ENCODE measurements at regions not wholly inside any gene's neighbourhood (a gene's known extent, or its start where the extent isn't known, plus 50 kb on each side); places are given as distances from the start of the nearest gene placed in this dataset.

GRCh38 chr15:77715860-77716259 is 83.1 kb upstream of the LINGO1 start:
- no peaks in the 10 kb centered on the region for H3K9me3 ChIP-seq
- no peak overlapping the region for H3K4me3 ChIP-seq (ENCODE audit: low read depth in 1 of 2, low read length in 1 of 2)
- no peaks in the 10 kb centered on the region for H3K4me1 ChIP-seq (ENCODE audit: control insufficient read depth in 1 of 2, insufficient read depth in 1 of 2, low read depth in 1 of 2, low read length in 1 of 2)
- TF ChIP-seq CTCF (IDR thresholded peaks at IDR 0.05): no peak
- H3K27me3 ChIP-seq: peaks cover 23% of the 10 kb centered on the region
- no peak overlapping the region for H3K27ac ChIP-seq
- H3K36me3 ChIP-seq: no peaks in the 10 kb centered on the region

GRCh38 chr15:77715051-77715450 is 82.3 kb upstream of the LINGO1 start:
- no peak overlapping the region for H3K4me3 ChIP-seq (ENCODE audit: low read depth in 1 of 2, low read length in 1 of 2)
- H3K36me3 ChIP-seq: no peaks in the 10 kb centered on the region
- no peaks in the 10 kb centered on the region for H3K4me1 ChIP-seq (ENCODE audit: control insufficient read depth in 1 of 2, insufficient read depth in 1 of 2, low read depth in 1 of 2, low read length in 1 of 2)
- H3K9me3 ChIP-seq: no peaks in the 10 kb centered on the region
- TF ChIP-seq CTCF (IDR thresholded peaks at IDR 0.05): no peak
- H3K27ac ChIP-seq: no peak overlapping the region
- peaks cover 23% of the 10 kb centered on the region for H3K27me3 ChIP-seq

GRCh38 chr15:77714555-77714954 is 81.8 kb upstream of the LINGO1 start:
- no peaks in the 10 kb centered on the region for H3K9me3 ChIP-seq
- no peak overlapping the region for H3K27ac ChIP-seq
- H3K4me1 ChIP-seq (ENCODE audit: control insufficient read depth in 1 of 2, insufficient read depth in 1 of 2, low read depth in 1 of 2, low read length in 1 of 2): no peaks in the 10 kb centered on the region
- no peaks in the 10 kb centered on the region for H3K36me3 ChIP-seq
- TF ChIP-seq CTCF (IDR thresholded peaks at IDR 0.05): no peak
- peaks cover 23% of the 10 kb centered on the region for H3K27me3 ChIP-seq
- no peak overlapping the region for H3K4me3 ChIP-seq (ENCODE audit: low read depth in 1 of 2, low read length in 1 of 2)

- no peak for TF ChIP-seq CTCF (IDR thresholded peaks at IDR 0.05)
- Histone ChIP-seq H3K4me3 (ENCODE audit: low read depth in 1 of 2, low read length in 1 of 2) (no peak overlapping the region), H3K27ac (no peak overlapping the region)
These were observed 81.3 kb upstream of the LINGO1 start for GRCh38 chr15:77714023-77714422.

GRCh38 chr15:77713281-77713680 is 80.6 kb upstream of the LINGO1 start:
- no peak for TF ChIP-seq CTCF (IDR thresholded peaks at IDR 0.05)
- H3K36me3 ChIP-seq: no peaks in the 10 kb centered on the region
- H3K27me3 ChIP-seq: peaks cover 23% of the 10 kb centered on the region

More at GRCh38 chr15:77714023-77714422, 81.3 kb upstream of the LINGO1 start:
- H3K4me1 ChIP-seq (ENCODE audit: control insufficient read depth in 1 of 2, insufficient read depth in 1 of 2, low read depth in 1 of 2, low read length in 1 of 2): no peaks in the 10 kb centered on the region
- no peaks in the 10 kb centered on the region for H3K9me3 ChIP-seq
- H3K27me3 ChIP-seq: peaks cover 23% of the 10 kb centered on the region
- no peaks in the 10 kb centered on the region for H3K36me3 ChIP-seq

GRCh38 chr15:77712438-77712837 is 79.7 kb upstream of the LINGO1 start:
- H3K27me3 ChIP-seq: peaks cover 15% of the 10 kb centered on the region

More at GRCh38 chr15:77713281-77713680, 80.6 kb upstream of the LINGO1 start:
- Histone ChIP-seq H3K27ac (no peak overlapping the region), H3K4me3 (ENCODE audit: low read depth in 1 of 2, low read length in 1 of 2) (no peak overlapping the region), H3K9me3 (no peaks in the 10 kb centered on the region), H3K4me1 (ENCODE audit: control insufficient read depth in 1 of 2, insufficient read depth in 1 of 2, low read depth in 1 of 2, low read length in 1 of 2) (no peaks in the 10 kb centered on the region)

More at GRCh38 chr15:77712438-77712837, 79.7 kb upstream of the LINGO1 start:
- TF ChIP-seq CTCF (IDR thresholded peaks at IDR 0.05): no peak
- Histone ChIP-seq H3K4me1 (ENCODE audit: control insufficient read depth in 1 of 2, insufficient read depth in 1 of 2, low read depth in 1 of 2, low read length in 1 of 2) (no peaks in the 10 kb centered on the region), H3K9me3 (no peaks in the 10 kb centered on the region), H3K4me3 (ENCODE audit: low read depth in 1 of 2, low read length in 1 of 2) (no peak overlapping the region), H3K36me3 (no peaks in the 10 kb centered on the region), H3K27ac (no peak overlapping the region)

Measured in neutrophil (primary cell).